MM.1S (cell line): ENCODE measurements at regions not wholly inside any gene's neighbourhood (a gene's known extent, or its start where the extent isn't known, plus 50 kb on each side); places are given as distances from the start of the nearest gene placed in this dataset.

Source experiments
- EZH2 ChIP-seq: fragments of 300-600 bp; sonication (generic); optimal IDR thresholded peaks from 2 replicates; pipeline ENCODE3; 2017; ENCODE audit warnings: low read depth, mild to moderate bottlenecking, antibody characterized with exemption, low read length, mixed read lengths
- EZH2phosphoT487 ChIP-seq: fragments of 300-600 bp; sonication (generic); IDR thresholded peaks from 2 replicates; pipeline ENCODE4 v1.6.1; 2018; ENCODE audit warnings: antibody characterized with exemption, low read length
- TF ChIP-seq, protein P1 (sequence below): fragments of 300-600 bp; sonication (generic); IDR thresholded peaks from 2 replicates; pipeline ENCODE4 v1.5.1; 2016; ENCODE audit warnings: antibody characterized with exemption, low read length, mixed read lengths

DNA sequence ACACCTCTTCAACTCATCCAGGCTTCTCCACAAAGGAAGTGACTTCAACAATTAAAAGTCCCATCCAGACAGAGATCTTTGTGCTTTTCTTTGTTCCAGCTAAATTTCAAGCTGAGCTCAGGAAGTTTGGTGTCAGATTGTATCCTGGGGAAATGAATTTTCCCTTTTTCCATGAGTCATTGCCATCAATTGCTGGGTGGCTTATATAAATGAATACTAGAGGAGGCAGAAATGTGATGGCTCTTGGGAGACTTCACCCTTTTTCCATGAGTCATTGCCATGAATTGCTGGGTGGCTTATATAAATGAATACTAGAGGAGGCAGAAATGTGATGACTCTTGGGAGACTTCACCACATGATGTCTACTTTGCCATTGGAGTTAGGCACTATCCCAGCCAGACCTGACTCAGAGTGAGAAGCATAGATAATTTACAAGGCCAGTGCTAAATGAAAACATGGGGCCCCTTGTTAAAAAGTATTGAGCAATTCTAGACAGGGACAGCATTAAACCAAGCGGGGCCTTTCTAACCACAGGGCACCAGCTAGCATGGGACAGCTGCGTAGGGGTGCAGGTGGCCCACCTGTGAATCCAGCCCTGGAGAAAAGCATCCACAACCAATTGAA, 339.2 kb upstream of the PODXL start:
- TF ChIP-seq EZH2phosphoT487, result no peak
- TF ChIP-seq, protein P1, sequence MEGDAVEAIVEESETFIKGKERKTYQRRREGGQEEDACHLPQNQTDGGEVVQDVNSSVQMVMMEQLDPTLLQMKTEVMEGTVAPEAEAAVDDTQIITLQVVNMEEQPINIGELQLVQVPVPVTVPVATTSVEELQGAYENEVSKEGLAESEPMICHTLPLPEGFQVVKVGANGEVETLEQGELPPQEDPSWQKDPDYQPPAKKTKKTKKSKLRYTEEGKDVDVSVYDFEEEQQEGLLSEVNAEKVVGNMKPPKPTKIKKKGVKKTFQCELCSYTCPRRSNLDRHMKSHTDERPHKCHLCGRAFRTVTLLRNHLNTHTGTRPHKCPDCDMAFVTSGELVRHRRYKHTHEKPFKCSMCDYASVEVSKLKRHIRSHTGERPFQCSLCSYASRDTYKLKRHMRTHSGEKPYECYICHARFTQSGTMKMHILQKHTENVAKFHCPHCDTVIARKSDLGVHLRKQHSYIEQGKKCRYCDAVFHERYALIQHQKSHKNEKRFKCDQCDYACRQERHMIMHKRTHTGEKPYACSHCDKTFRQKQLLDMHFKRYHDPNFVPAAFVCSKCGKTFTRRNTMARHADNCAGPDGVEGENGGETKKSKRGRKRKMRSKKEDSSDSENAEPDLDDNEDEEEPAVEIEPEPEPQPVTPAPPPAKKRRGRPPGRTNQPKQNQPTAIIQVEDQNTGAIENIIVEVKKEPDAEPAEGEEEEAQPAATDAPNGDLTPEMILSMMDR, result no peak
- no peak for TF ChIP-seq EZH2
